ENCODE measurements at regions not wholly inside any gene's neighbourhood (a gene's known extent, or its start where the extent isn't known, plus 50 kb on each side); places are given as distances from the start of the nearest gene placed in this dataset.

DNA sequence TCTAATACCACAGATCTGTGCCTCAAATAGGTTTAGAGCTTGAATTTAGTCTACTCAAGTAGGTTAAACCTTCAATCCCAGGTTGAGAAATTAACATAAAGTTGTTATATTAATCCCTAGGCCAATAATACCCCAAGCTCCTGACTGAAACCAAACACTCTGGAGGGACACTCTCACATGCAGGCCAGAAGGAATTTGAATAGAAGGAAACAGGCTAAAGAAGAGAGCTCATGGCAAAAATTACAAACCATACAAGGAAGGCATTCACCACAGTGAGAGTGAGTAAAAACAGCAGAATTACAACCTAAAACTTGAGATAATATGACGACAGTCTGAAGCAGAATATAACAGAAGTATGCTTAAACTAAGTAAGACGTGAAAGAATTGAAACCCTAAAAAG is 76.1 kb upstream of the PDK4 start:
- H3K27ac ChIP-seq, result no peak overlapping the region
- no peak for TF ChIP-seq ZFX (IDR thresholded peaks at IDR 0.05; ENCODE audit: borderline replicate concordance)
- TF ChIP-seq, protein P1, sequence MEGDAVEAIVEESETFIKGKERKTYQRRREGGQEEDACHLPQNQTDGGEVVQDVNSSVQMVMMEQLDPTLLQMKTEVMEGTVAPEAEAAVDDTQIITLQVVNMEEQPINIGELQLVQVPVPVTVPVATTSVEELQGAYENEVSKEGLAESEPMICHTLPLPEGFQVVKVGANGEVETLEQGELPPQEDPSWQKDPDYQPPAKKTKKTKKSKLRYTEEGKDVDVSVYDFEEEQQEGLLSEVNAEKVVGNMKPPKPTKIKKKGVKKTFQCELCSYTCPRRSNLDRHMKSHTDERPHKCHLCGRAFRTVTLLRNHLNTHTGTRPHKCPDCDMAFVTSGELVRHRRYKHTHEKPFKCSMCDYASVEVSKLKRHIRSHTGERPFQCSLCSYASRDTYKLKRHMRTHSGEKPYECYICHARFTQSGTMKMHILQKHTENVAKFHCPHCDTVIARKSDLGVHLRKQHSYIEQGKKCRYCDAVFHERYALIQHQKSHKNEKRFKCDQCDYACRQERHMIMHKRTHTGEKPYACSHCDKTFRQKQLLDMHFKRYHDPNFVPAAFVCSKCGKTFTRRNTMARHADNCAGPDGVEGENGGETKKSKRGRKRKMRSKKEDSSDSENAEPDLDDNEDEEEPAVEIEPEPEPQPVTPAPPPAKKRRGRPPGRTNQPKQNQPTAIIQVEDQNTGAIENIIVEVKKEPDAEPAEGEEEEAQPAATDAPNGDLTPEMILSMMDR (IDR thresholded peaks at IDR 0.05), result no peak

- TF ChIP-seq, protein P1 (IDR thresholded peaks at IDR 0.05), result no peak
- TF ChIP-seq ZFX (IDR thresholded peaks at IDR 0.05; ENCODE audit: borderline replicate concordance), result no peak
- no peak overlapping the region for H3K27ac ChIP-seq
Observed at GRCh38 chr7:95669513-95669912, 73.2 kb upstream of the PDK4 start.

- H3K27ac ChIP-seq, result no peak overlapping the region
- no peak for TF ChIP-seq ZFX (IDR thresholded peaks at IDR 0.05; ENCODE audit: borderline replicate concordance)
- TF ChIP-seq, protein P1 (IDR thresholded peaks at IDR 0.05), result no peak
Observed at GRCh38 chr7:95668504-95669018, 72.2 kb upstream of the PDK4 start.

DNA sequence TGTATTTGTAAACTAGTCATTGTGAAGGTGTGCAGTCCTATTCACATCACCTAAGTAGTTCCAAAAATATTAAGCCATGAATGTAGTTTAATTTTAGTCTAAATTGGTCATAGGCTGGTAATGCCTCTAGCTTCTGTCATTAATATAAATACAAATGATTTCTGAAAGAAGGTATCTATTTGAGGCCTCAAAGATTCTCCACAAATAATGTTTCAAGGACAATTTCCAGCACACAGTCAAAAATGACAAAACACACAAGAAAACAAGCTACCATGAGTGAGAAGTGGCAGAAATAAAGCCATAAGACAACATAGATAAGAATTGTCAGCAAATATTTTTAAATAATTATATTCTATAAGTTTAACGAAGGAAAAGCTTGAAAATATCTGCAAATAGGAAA is 66.7 kb upstream of the PDK4 start:
- TF ChIP-seq, protein P1 (IDR thresholded peaks at IDR 0.05), result no peak
- TF ChIP-seq ZFX (IDR thresholded peaks at IDR 0.05; ENCODE audit: borderline replicate concordance), result no peak

GRCh38 chr7:95660023-95660434 is 63.7 kb upstream of the PDK4 start:
- no peak for TF ChIP-seq ZFX (IDR thresholded peaks at IDR 0.05; ENCODE audit: borderline replicate concordance)
- TF ChIP-seq, protein P1 (IDR thresholded peaks at IDR 0.05), result no peak
- H3K27ac ChIP-seq, result peak overlapping the region; percentile 50

More for the DNA sequence above, 66.7 kb upstream of the PDK4 start:
- H3K27ac ChIP-seq, result no peak overlapping the region

GRCh38 chr7:95658676-95659075 is 62.4 kb upstream of the PDK4 start:
- TF ChIP-seq, protein P1 (IDR thresholded peaks at IDR 0.05), result no peak
- no peak for TF ChIP-seq ZFX (IDR thresholded peaks at IDR 0.05; ENCODE audit: borderline replicate concordance)
- H3K27ac ChIP-seq, result no peak overlapping the region

DNA sequence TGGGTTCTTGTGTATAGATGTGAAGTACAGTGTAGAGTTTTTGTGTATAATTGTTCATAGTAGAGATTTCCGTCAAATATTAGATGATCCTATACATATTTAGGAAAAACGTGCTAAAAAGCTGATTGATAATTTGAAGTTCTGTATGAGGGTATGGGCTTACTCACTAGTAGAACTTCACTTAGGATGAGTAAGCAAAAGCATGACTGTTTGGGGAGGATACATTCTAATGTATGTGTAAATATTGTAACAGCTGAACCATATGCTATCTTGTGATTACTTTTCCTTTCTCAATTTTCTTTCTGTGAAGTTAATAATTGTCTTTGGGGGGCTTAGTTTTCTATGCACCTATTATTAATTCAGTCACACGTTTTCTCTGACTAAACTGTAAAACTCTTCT is 53.2 kb upstream of the PDK4 start:
- TF ChIP-seq, protein P1 (IDR thresholded peaks at IDR 0.05), result no peak
- no peak for TF ChIP-seq ZFX (IDR thresholded peaks at IDR 0.05; ENCODE audit: borderline replicate concordance)
- no peak overlapping the region for H3K27ac ChIP-seq
